Transverse colon (tissue), 4 donors: ENCODE measurements at regions not wholly inside any gene's neighbourhood (a gene's known extent, or its start where the extent isn't known, plus 50 kb on each side); places are given as distances from the start of the nearest gene placed in this dataset.

Source experiments
- DNase-seq: peaks from one replicate; pipeline ENCODE4 v3.0.0-alpha.2; 2019
- H3K27ac ChIP-seq, 4 donors: fragments of 200-600 bp; sonication (generic); 2 replicates each; pipeline ENCODE4 v1.5.1; 2016 to 2018; ENCODE audit warnings: inconsistent platforms in 4 of 4
- H3K27me3 ChIP-seq: fragments of 200-600 bp; sonication (generic); 2 replicates; pipeline ENCODE4 v1.5.1; 2017; ENCODE audit warnings: inconsistent platforms
- H3K36me3 ChIP-seq, 4 donors: fragments of 200-600 bp; sonication (generic); 2 replicates each; pipeline ENCODE4 v1.5.1; 2017 to 2019; ENCODE audit warnings: inconsistent platforms in 4 of 4
- H3K4me1 ChIP-seq, 4 donors: fragments of 200-600 bp; sonication (generic); 2 replicates each; pipeline ENCODE4 v1.5.1; 2017 to 2020; ENCODE audit warnings: inconsistent platforms in 4 of 4
- H3K4me3 ChIP-seq, 4 donors: fragments of 200-600 bp; sonication (generic); 1 replicate in 1 of 4; 2 replicates in 3 of 4; pipeline versions ENCODE4 v1.5.1 to v1.6.1; 2017 to 2019; ENCODE audit warnings: inconsistent platforms in 4 of 4
- H3K9me3 ChIP-seq, 2 donors: fragments of 200-600 bp; sonication (generic); 2 replicates each; pipeline ENCODE4 v1.5.1; 2017 to 2019; ENCODE audit warnings: inconsistent platforms in 2 of 2
- CTCF ChIP-seq, 5 experiments: fragments of 200-600 bp in 3 of 5; fragments of 450-650 bp in 2 of 5; sonication (generic) in 3 of 5; IDR thresholded peaks; 1 replicate in 2 of 5; 2 replicates in 3 of 5; pipeline ENCODE4 v1.5.1; 2016 to 2017; ENCODE audit warnings: antibody characterized with exemption in 5 of 5, inconsistent platforms in 3 of 5, mild to moderate bottlenecking in 2 of 5, moderate library complexity in 1 of 5
- EP300 ChIP-seq: sonication (generic); formaldehyde crosslinking; IDR thresholded peaks from one replicate; pipeline ENCODE4 v1.6.1; 2017; ENCODE audit warnings: antibody characterized with exemption, low read depth
- POLR2A ChIP-seq: fragments of 450-650 bp; IDR thresholded peaks from one replicate; pipeline ENCODE4 v1.6.1; 2016; ENCODE audit warnings: antibody characterized with exemption, mild to moderate bottlenecking, moderate library complexity
- POLR2AphosphoS5 ChIP-seq, 3 donors: sonication (generic); formaldehyde crosslinking; IDR thresholded peaks; one replicate each; pipeline ENCODE4 v1.6.1; 2016; ENCODE audit warnings: antibody characterized with exemption in 3 of 3
- WGBS, 2 donors: methylation state at CpG; one replicate each; pipeline ENCODE4 v1.1.5; 2018; ENCODE audit warnings: low coverage in 1 of 2; 5-methylcytosine and 5-hydroxymethylcytosine counted together
- in situ Hi-C, 4 donors: fragments of 200-750 bp; cut with MboI; loops; one replicate each; pipeline versions ENCODE4 v1.15.0 to v1.15.1; 2017; ENCODE audit warnings: low sequenced_read_pairs in 3 of 4, low pct_ligation_motif_present in 1 of 4, low pct_unique_long_range_greater_than_20kb in 1 of 4
- intact Hi-C: fragments of 100-400 bp; cut with DNase I; formaldehyde crosslinking; loops from one replicate; pipeline ENCODE4 v1.15.1; 2023; ENCODE audit warnings: low total_unique reads

- Histone ChIP-seq H3K36me3 (no peaks in the 10 kb centered on the region), H3K9me3 (no peaks in the 10 kb centered on the region), H3K4me3 (no peak overlapping the region), H3K27ac (no peak overlapping the region), H3K27me3 (no peaks in the 10 kb centered on the region), H3K4me1 (no peaks in the 10 kb centered on the region)
- 58% methylated on average over 2 of the region's 2 CpGs; no CpG with 5 or more reads in 1 of the 2 donors for WGBS, 2 donors
- no peak for TF ChIP-seq POLR2AphosphoS5 (IDR thresholded peaks at IDR 0.05)
- no peak for TF ChIP-seq POLR2A
- TF ChIP-seq EP300 = no peak
- no peak for TF ChIP-seq CTCF (IDR thresholded peaks at IDR 0.05)
- intact Hi-C loops = no loop called here
- DNase-seq = no peak
- in situ Hi-C loops = no loop called here
Measured at GRCh38 chrX:121259170-121259569, 211.8 kb downstream of the GLUD2 start.

- Histone ChIP-seq H3K27me3 (no peaks in the 10 kb centered on the region), H3K36me3 (no peaks in the 10 kb centered on the region), H3K4me3 (no peak overlapping the region), H3K27ac (no peak overlapping the region), H3K9me3 (no peaks in the 10 kb centered on the region), H3K4me1 (no peaks in the 10 kb centered on the region)
- in situ Hi-C loops (no loop called here), intact Hi-C loops (no loop called here)
- 51% methylated on average over 2 of the region's 2 CpGs; no CpG with 5 or more reads in 1 of the 2 donors for WGBS, 2 donors
- no peak for DNase-seq
- TF ChIP-seq CTCF (IDR thresholded peaks at IDR 0.05) = no peak
- no peak for TF ChIP-seq POLR2AphosphoS5 (IDR thresholded peaks at IDR 0.05)
- TF ChIP-seq EP300 = no peak
- TF ChIP-seq POLR2A = no peak
Measured at GRCh38 chrX:121260596-121261240, 213.3 kb downstream of the GLUD2 start.

- in situ Hi-C loops = no loop called here
- no peaks in the 10 kb centered on the region for H3K9me3 ChIP-seq
- WGBS, 2 donors = 82 to 92% methylated on average over 3 of the region's 3 CpGs
Measured at GRCh38 chrX:121283921-121284320, 236.5 kb downstream of the GLUD2 start.

GRCh38 chrX:121298499-121298898 is 251.1 kb downstream of the GLUD2 start:
- in situ Hi-C loops (no loop called here), intact Hi-C loops (no loop called here)
- no peaks in the 10 kb centered on the region for H3K36me3 ChIP-seq
- no peak overlapping the region for H3K27ac ChIP-seq
- H3K27me3 ChIP-seq = no peaks in the 10 kb centered on the region
- 38% methylated on average over 1 of the region's 1 CpG; no CpG with 5 or more reads in 1 of the 2 donors for WGBS, 2 donors
- no peaks in the 10 kb centered on the region for H3K4me1 ChIP-seq
- DNase-seq = no peak
- no peaks in the 10 kb centered on the region for H3K9me3 ChIP-seq
- TF ChIP-seq EP300 = no peak
- no peak for TF ChIP-seq CTCF (IDR thresholded peaks at IDR 0.05)
- no peak for TF ChIP-seq POLR2A
- no peak for TF ChIP-seq POLR2AphosphoS5 (IDR thresholded peaks at IDR 0.05)
- no peak overlapping the region for H3K4me3 ChIP-seq

More at GRCh38 chrX:121283921-121284320, 236.5 kb downstream of the GLUD2 start:
- intact Hi-C loops = no loop called here
- no peaks in the 10 kb centered on the region for H3K4me1 ChIP-seq
- H3K4me3 ChIP-seq = no peak overlapping the region
- TF ChIP-seq CTCF (IDR thresholded peaks at IDR 0.05) = no peak
- TF ChIP-seq EP300 = no peak
- no peak for TF ChIP-seq POLR2AphosphoS5 (IDR thresholded peaks at IDR 0.05)
- TF ChIP-seq POLR2A = no peak
- DNase-seq = no peak
- no peak overlapping the region for H3K27ac ChIP-seq
- no peaks in the 10 kb centered on the region for H3K27me3 ChIP-seq
- H3K36me3 ChIP-seq = no peaks in the 10 kb centered on the region
